ENCODE measurements at regions not wholly inside any gene's neighbourhood (a gene's known extent, or its start where the extent isn't known, plus 50 kb on each side); places are given as distances from the start of the nearest gene placed in this dataset.

- ATAC-seq = no peak
- H3K27ac Mint-ChIP-seq = no peak overlapping the region
- H3K4me1 Mint-ChIP-seq = peaks cover 5% of the 10 kb centered on the region
- H3K4me3 Mint-ChIP-seq = no peak overlapping the region
- H3K36me3 Mint-ChIP-seq = no peaks in the 10 kb centered on the region
- H3K27me3 Mint-ChIP-seq = peaks cover 22% of the 10 kb centered on the region
- peaks cover 9% of the 10 kb centered on the region for H3K9me3 Mint-ChIP-seq
Observed at GRCh38 chr6:152874846-152875568, 107.8 kb downstream of the FBXO5 start.

GRCh38 chr6:152879681-152880080 lies 103.2 kb downstream of the FBXO5 start:
- Mint-ChIP-seq H3K9me3 (peaks cover 14% of the 10 kb centered on the region), H3K27ac (no peak overlapping the region), H3K36me3 (no peaks in the 10 kb centered on the region), H3K4me3 (no peak overlapping the region), H3K27me3 (peaks cover 26% of the 10 kb centered on the region), H3K4me1 (peaks cover 5% of the 10 kb centered on the region)
- ATAC-seq = no peak

- no peak for ATAC-seq
- Mint-ChIP-seq H3K9me3 (no peaks in the 10 kb centered on the region), H3K4me3 (no peak overlapping the region)
Observed at GRCh38 chr6:152893187-152893586, 89.7 kb downstream of the FBXO5 start.

GRCh38 chr6:152896923-152897322 lies 85.9 kb downstream of the FBXO5 start:
- H3K4me1 Mint-ChIP-seq = no peaks in the 10 kb centered on the region
- no peak overlapping the region for H3K4me3 Mint-ChIP-seq
- H3K36me3 Mint-ChIP-seq = no peaks in the 10 kb centered on the region
- H3K27me3 Mint-ChIP-seq = peaks cover 19% of the 10 kb centered on the region
- no peaks in the 10 kb centered on the region for H3K9me3 Mint-ChIP-seq
- H3K27ac Mint-ChIP-seq = no peak overlapping the region
- ATAC-seq = no peak

More at GRCh38 chr6:152893187-152893586, 89.7 kb downstream of the FBXO5 start:
- Mint-ChIP-seq H3K4me1 (no peaks in the 10 kb centered on the region), H3K27ac (no peak overlapping the region), H3K27me3 (peaks cover 35% of the 10 kb centered on the region), H3K36me3 (no peaks in the 10 kb centered on the region)

GRCh38 chr6:152897807-152898399 lies 84.9 kb downstream of the FBXO5 start:
- Mint-ChIP-seq H3K9me3 (no peaks in the 10 kb centered on the region), H3K27ac (no peak overlapping the region), H3K4me1 (no peaks in the 10 kb centered on the region), H3K27me3 (peaks cover 19% of the 10 kb centered on the region), H3K36me3 (no peaks in the 10 kb centered on the region), H3K4me3 (no peak overlapping the region)
- ATAC-seq = peak; percentile 79

- peaks cover 9% of the 10 kb centered on the region for H3K27me3 Mint-ChIP-seq
Observed at GRCh38 chr6:152904678-152905077, 78.2 kb downstream of the FBXO5 start.

GRCh38 chr6:152905551-152906299 lies 77.1 kb downstream of the FBXO5 start:
- Mint-ChIP-seq H3K27me3 (peaks cover 9% of the 10 kb centered on the region), H3K4me3 (no peak overlapping the region), H3K36me3 (no peaks in the 10 kb centered on the region), H3K27ac (no peak overlapping the region), H3K9me3 (peaks cover 4% of the 10 kb centered on the region), H3K4me1 (no peaks in the 10 kb centered on the region)
- no peak for ATAC-seq

More at GRCh38 chr6:152904678-152905077, 78.2 kb downstream of the FBXO5 start:
- ATAC-seq = no peak
- no peaks in the 10 kb centered on the region for H3K36me3 Mint-ChIP-seq
- peaks cover 4% of the 10 kb centered on the region for H3K9me3 Mint-ChIP-seq
- no peak overlapping the region for H3K27ac Mint-ChIP-seq
- no peaks in the 10 kb centered on the region for H3K4me1 Mint-ChIP-seq
- no peak overlapping the region for H3K4me3 Mint-ChIP-seq

- Mint-ChIP-seq H3K27ac (no peak overlapping the region), H3K36me3 (no peaks in the 10 kb centered on the region), H3K4me1 (no peaks in the 10 kb centered on the region), H3K27me3 (peaks cover 30% of the 10 kb centered on the region), H3K4me3 (no peak overlapping the region), H3K9me3 (peaks cover 15% of the 10 kb centered on the region)
- ATAC-seq = no peak
Observed at GRCh38 chr6:152909241-152909640, 73.6 kb downstream of the FBXO5 start.

- Mint-ChIP-seq H3K36me3 (no peaks in the 10 kb centered on the region), H3K4me3 (no peak overlapping the region), H3K9me3 (peaks cover 16% of the 10 kb centered on the region), H3K27me3 (peaks cover 32% of the 10 kb centered on the region), H3K4me1 (no peaks in the 10 kb centered on the region), H3K27ac (no peak overlapping the region)
- no peak for ATAC-seq
Observed at GRCh38 chr6:152916035-152916434, 66.8 kb downstream of the FBXO5 start.

GRCh38 chr6:152918991-152919390 lies 63.9 kb downstream of the FBXO5 start:
- no peak for ATAC-seq
- no peaks in the 10 kb centered on the region for H3K36me3 Mint-ChIP-seq
- no peak overlapping the region for H3K27ac Mint-ChIP-seq
- H3K4me3 Mint-ChIP-seq = no peak overlapping the region
- H3K9me3 Mint-ChIP-seq = peaks cover 4% of the 10 kb centered on the region
- no peaks in the 10 kb centered on the region for H3K4me1 Mint-ChIP-seq
- peaks cover 12% of the 10 kb centered on the region for H3K27me3 Mint-ChIP-seq

GRCh38 chr6:152920016-152920415 lies 62.8 kb downstream of the FBXO5 start:
- peaks cover 2% of the 10 kb centered on the region for H3K27me3 Mint-ChIP-seq
- no peak for ATAC-seq
- no peak overlapping the region for H3K4me3 Mint-ChIP-seq
- no peaks in the 10 kb centered on the region for H3K36me3 Mint-ChIP-seq
- H3K4me1 Mint-ChIP-seq = no peaks in the 10 kb centered on the region
- no peak overlapping the region for H3K27ac Mint-ChIP-seq
- peaks cover 4% of the 10 kb centered on the region for H3K9me3 Mint-ChIP-seq
